K562 (cell line): ENCODE measurements at regions not wholly inside any gene's neighbourhood (a gene's known extent, or its start where the extent isn't known, plus 50 kb on each side); places are given as distances from the start of the nearest gene placed in this dataset.

Source experiments
- ATAC-seq: fragments of 200-7000 bp; cut with Tn5 transposase; 3 replicates; pipeline ENCODE4 v1.9.1; 2020; ENCODE audit warnings: moderate library complexity
- BruUV-seq: library from RNA; stranded (reverse); fragments of 400-500 nt; replicated peaks from 2 replicates; lab custom pipeline; 2021; lab: Mats Ljungman, UMichigan
- CTCF ChIA-PET: fragments of 300-600 bp; formaldehyde crosslinking; extraction: SDS; loops from one replicate; lab custom pipeline; 2021; ENCODE audit warnings: low intra/inter-chr PET ratio; lab: Yijun Ruan, JAX
- POLR2A ChIA-PET: fragments of 300-600, 350-650 bp; sonication (Branson Sonifier 250); formaldehyde crosslinking; extraction: SDS; loops from one replicate; lab custom pipeline; 2021; ENCODE audit warnings: antibody characterized with exemption, inconsistent platforms; lab: Yijun Ruan, JAX
- DNase-seq, 4 experiments: peaks; one replicate each; pipeline versions ENCODE4 v3.0.0 to v3.0.0-alpha.2; 2011 to 2018; ENCODE audit warnings: low spot score in 3 of 4, mixed read lengths in 3 of 4; ENCODE audit errors: extremely low read depth in 1 of 4
- FAIRE-seq: peaks from 2 replicates; lab custom pipeline; 2011; peaks lifted over from hg19 to GRCh38; lab: Jason Lieb, UNC
- H2AFZ ChIP-seq: 2 replicates; pipeline ENCODE4 v1.6.0; 2011; ENCODE audit warnings: low read depth, low read length, control low read depth, inconsistent platforms
- H3K27ac ChIP-seq: fragments of 200-600 bp; 3 replicates; pipeline ENCODE4 v1.8.0; 2011; ENCODE audit warnings: low read depth, mild to moderate bottlenecking, control low read depth, inconsistent platforms, low read length, moderate library complexity, mixed read lengths; ENCODE audit errors: extremely low read depth
- H3K27me3 ChIP-seq, 2 experiments: fragments of 300-600 bp in 1 of 2; 2 replicates in 1 of 2; 3 replicates in 1 of 2; pipeline versions ENCODE4 v1.6.0 to v1.8.0; 2011; ENCODE audit warnings: inconsistent platforms in 2 of 2, low read length in 2 of 2, mild to moderate bottlenecking in 1 of 2, mixed read lengths in 1 of 2, moderate library complexity in 1 of 2; ENCODE audit not compliant: control insufficient read depth in 2 of 2, insufficient read depth in 2 of 2
- H3K36me3 ChIP-seq: fragments of 300-600 bp; 3 replicates; pipeline ENCODE4 v1.8.0; 2011; ENCODE audit warnings: mild to moderate bottlenecking, low read length, inconsistent platforms; ENCODE audit not compliant: control insufficient read depth, insufficient read depth
- H3K4me1 ChIP-seq, 2 experiments: fragments of 200-600 bp in 1 of 2; replicated peaks in 1 of 2; 2 replicates in 1 of 2; 3 replicates in 1 of 2; pipeline versions ENCODE4 v1.5.1 to v1.8.0; 2011; ENCODE audit warnings: inconsistent platforms in 2 of 2, low read length in 2 of 2, mild to moderate bottlenecking in 1 of 2, mixed read lengths in 1 of 2, moderate library complexity in 1 of 2; ENCODE audit not compliant: control insufficient read depth in 2 of 2, insufficient read depth in 2 of 2
- H3K4me2 ChIP-seq: 2 replicates; pipeline ENCODE4 v1.6.1; 2011; ENCODE audit warnings: low read length, control low read depth, inconsistent platforms, mixed read lengths; ENCODE audit not compliant: insufficient read depth
- H3K4me3 ChIP-seq: fragments of 200-600 bp; sonication (generic), shearing (Covaris generic); 2 replicates; pipeline ENCODE4 v1.5.1; 2016; ENCODE audit warnings: control low read depth, inconsistent platforms
- H3K79me2 ChIP-seq: fragments of 200-600 bp; 3 replicates; pipeline ENCODE4 v1.8.0; 2011; ENCODE audit warnings: low read length, inconsistent platforms; ENCODE audit not compliant: control insufficient read depth, insufficient read depth
- H3K9ac ChIP-seq, 2 experiments: 2 replicates each; pipeline versions ENCODE4 v1.6.0 to v1.6.1; 2011; ENCODE audit warnings: low read depth in 2 of 2, low read length in 2 of 2, control low read depth in 1 of 2, inconsistent platforms in 1 of 2, mild to moderate bottlenecking in 1 of 2, mixed read lengths in 1 of 2; ENCODE audit not compliant: insufficient read depth in 1 of 2
- H3K9me1 ChIP-seq: one replicate; pipeline ENCODE4 v1.6.0; 2011; ENCODE audit warnings: inconsistent platforms, mild to moderate bottlenecking, low read length, moderate library complexity; ENCODE audit not compliant: control insufficient read depth, insufficient read depth
- H3K9me3 ChIP-seq: replicated peaks from 2 replicates; pipeline ENCODE4 v1.5.1; 2011; ENCODE audit warnings: low read depth, low read length, inconsistent platforms; ENCODE audit not compliant: control insufficient read depth, insufficient read depth
- H4K20me1 ChIP-seq: replicated peaks from 2 replicates; pipeline ENCODE4 v1.6.1; 2011; ENCODE audit warnings: low read length, inconsistent platforms, mixed read lengths; ENCODE audit not compliant: control insufficient read depth, insufficient read depth
- MYNN ChIP-seq, 2 experiments: sonication (generic); formaldehyde crosslinking in 1 of 2; IDR thresholded peaks; 2 replicates each; pipeline versions ENCODE4 v1.5.0 to v1.6.1; 2016 to 2020; ENCODE audit warnings: antibody characterized with exemption in 1 of 2, missing genetic modification reagents in 1 of 2
- NRF1 ChIP-seq, 2 experiments: fragments of 450-650 bp; IDR thresholded peaks in 1 of 2; conservative IDR thresholded peaks in 1 of 2; 2 replicates each; pipeline ENCODE4 v1.6.1; 2014; ENCODE audit warnings: mild to moderate bottlenecking in 2 of 2
- PML ChIP-seq: IDR thresholded peaks from 2 replicates; pipeline ENCODE4 v1.6.1; 2012; ENCODE audit warnings: low read length, inconsistent platforms
- RAD51 ChIP-seq: fragments of 450-650 bp; IDR thresholded peaks from 2 replicates; pipeline ENCODE4 v1.7.1; 2016; ENCODE audit warnings: low read depth, mild to moderate bottlenecking, borderline replicate concordance
- RBM17 ChIP-seq: fragments of 200-400 bp; formaldehyde crosslinking; IDR thresholded peaks from 2 replicates; pipeline ENCODE4 v1.6.1; 2017; ENCODE audit warnings: low read depth, mild to moderate bottlenecking, low read length, borderline replicate concordance
- U2AF1 ChIP-seq: fragments of 200-400 bp; formaldehyde crosslinking; optimal IDR thresholded peaks from 2 replicates; pipeline ENCODE3; 2017; ENCODE audit warnings: mild to moderate bottlenecking, low read depth, low read length, moderate library complexity
- ZBTB17 ChIP-seq: fragments of 450-650 bp; formaldehyde crosslinking; IDR thresholded peaks from 2 replicates; pipeline ENCODE4 v1.4.0; 2020; ENCODE audit warnings: mild to moderate bottlenecking
- ZNF707 ChIP-seq: fragments of 250-450 bp; sonication (Bioruptor Pico); conservative IDR thresholded peaks from 2 replicates; pipeline ENCODE4 v1.8.0; 2022; ENCODE audit warnings: inconsistent platforms, mild to moderate bottlenecking, moderate library complexity
- WGBS: fragments of 100-300 bp; shearing (Covaris generic); methylation state at CpG from one replicate; pipeline ENCODE4 v1.1.6; 2016; ENCODE audit warnings: low coverage, mixed read lengths; ENCODE audit not compliant: insufficient coverage; ENCODE audit errors: missing lambda C conversion rate; 5-methylcytosine and 5-hydroxymethylcytosine counted together
- in situ Hi-C: fragments of 300-500 bp; cut with MboI; formaldehyde crosslinking; loops from 4 replicates; pipeline ENCODE4 v1.15.0; 2018; ENCODE audit warnings: inconsistent platforms, mixed read lengths
- intact Hi-C: fragments of 100-400 bp; cut with micrococcal nuclease; formaldehyde crosslinking; loops from 2 replicates; pipeline ENCODE4 v1.14.2; 2022
- TF ChIP-seq, protein P1 (sequence below), 3 experiments: fragments of 200-800 bp in 1 of 3; sonication (Bioruptor generic) in 1 of 3; sonication (generic) in 1 of 3; formaldehyde crosslinking in 1 of 3; IDR thresholded peaks; 2 replicates each; pipeline versions ENCODE4 v1.6.1 to v1.8.0; 2016 to 2022; ENCODE audit warnings: mild to moderate bottlenecking in 2 of 3, missing compliant biosample characterization in 2 of 3, missing genetic modification characterization in 2 of 3, missing genetic modification reagents in 1 of 3
- TF ChIP-seq, protein P2 (sequence below): fragments of 250-450 bp; sonication (Bioruptor Pico); IDR thresholded peaks from 2 replicates; pipeline ENCODE4 v1.8.0; 2021; ENCODE audit warnings: moderate library complexity, mild to moderate bottlenecking, inconsistent platforms

DNA sequence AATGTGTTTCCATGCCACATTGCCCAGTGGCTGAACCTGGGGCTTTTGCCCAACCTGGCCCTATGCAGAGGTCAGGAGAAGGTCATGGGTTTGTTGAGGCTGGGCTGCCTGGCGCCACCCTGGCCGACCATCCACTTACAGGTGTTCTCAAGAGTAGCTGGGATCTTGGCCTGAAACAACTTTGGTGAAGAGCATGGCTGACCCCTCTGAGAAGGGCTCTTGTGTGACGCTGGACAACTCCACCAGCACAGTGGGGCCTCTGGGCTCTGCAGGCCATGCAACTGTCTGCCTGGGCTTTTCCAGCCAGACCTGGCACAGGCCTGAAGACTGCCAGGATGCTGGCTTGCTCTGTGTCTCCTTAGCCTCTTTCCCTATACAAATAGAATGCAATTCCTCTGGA, 76.4 kb upstream of the ZNG1B start:
- in situ Hi-C loops = no loop called here

More for the DNA sequence above, 76.4 kb upstream of the ZNG1B start:
- WGBS = 3% methylated on average over 3 of the region's 3 CpGs
- DNase-seq (no peak), ATAC-seq (no peak), FAIRE-seq (no peak)
- Histone ChIP-seq H3K4me1 (no peaks in the 10 kb centered on the region), H3K36me3 (no peaks in the 10 kb centered on the region), H3K27me3 (peaks cover 7 to 19% of the 10 kb centered on the region in 2 experiments; a peak in 3 of 5 replicates), H3K9me3 (no peaks in the 10 kb centered on the region), H3K27ac (no peak overlapping the region), H3K4me3 (no peak overlapping the region), H3K79me2 (no peaks in the 10 kb centered on the region), H3K4me2 (no peak overlapping the region), H4K20me1 (no peaks in the 10 kb centered on the region), H2AFZ (no peak overlapping the region), H3K9ac (no peak overlapping the region), H3K9me1 (no peaks in the 10 kb centered on the region)
- ChIA-PET POLR2A (no interaction called here), CTCF (no interaction called here)
- TF ChIP-seq MYNN (IDR thresholded peaks at IDR 0.05) (no peak), MYNN (CRISPR knock-in tag; IDR thresholded peaks at IDR 0.05) (no peak), ZBTB17 (CRISPR knock-in tag) (no peak), ZNF707 (CRISPR knock-in tag) (no peak), RBM17 (no peak), NRF1 (conservative IDR thresholded peaks at IDR 0.05 in 1 of 2, IDR thresholded peaks at IDR 0.05 in 1 of 2) (no peak), U2AF1 (no peak), RAD51 (no peak), PML (no peak)
- TF ChIP-seq, protein P1, sequence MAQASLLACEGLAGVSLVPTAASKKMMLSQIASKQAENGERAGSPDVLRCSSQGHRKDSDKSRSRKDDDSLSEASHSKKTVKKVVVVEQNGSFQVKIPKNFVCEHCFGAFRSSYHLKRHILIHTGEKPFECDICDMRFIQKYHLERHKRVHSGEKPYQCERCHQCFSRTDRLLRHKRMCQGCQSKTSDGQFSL (CRISPR knock-in tag; IDR thresholded peaks at IDR 0.05) = no peak
- TF ChIP-seq, protein P1 (tag; IDR thresholded peaks at IDR 0.05) = no peak
- TF ChIP-seq, protein P2, sequence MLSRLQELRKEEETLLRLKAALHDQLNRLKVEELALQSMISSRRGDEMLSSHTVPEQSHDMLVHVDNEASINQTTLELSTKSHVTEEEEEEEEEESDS = no peak
- no TSS peak for BruUV-seq
- intact Hi-C loops = no loop called here
